Uterus (tissue), 3 donors: ENCODE measurements at regions not wholly inside any gene's neighbourhood (a gene's known extent, or its start where the extent isn't known, plus 50 kb on each side); places are given as distances from the start of the nearest gene placed in this dataset.
"Not testable (repeated sequence)": the region's sequence is repeated elsewhere in the genome, so short reads cannot be mapped to it uniquely, and the experiment has no call there.

Source experiments
- DNase-seq, 2 donors: peaks; one replicate each; pipeline ENCODE4 v3.0.0-alpha.2; 2019 to 2020
- H3K27ac ChIP-seq, 2 donors: fragments of 200-600 bp; sonication (generic); 1 replicate in 1 of 2; 2 replicates in 1 of 2; pipeline ENCODE4 v1.5.1; 2016 to 2018
- H3K27me3 ChIP-seq, 2 donors: fragments of 200-600 bp; sonication (generic); one replicate each; pipeline ENCODE4 v1.5.1; 2018 to 2019; ENCODE audit warnings: control low read depth in 1 of 2
- H3K36me3 ChIP-seq, 2 donors: fragments of 200-600 bp; sonication (generic); one replicate each; pipeline ENCODE4 v1.5.1; 2019; ENCODE audit warnings: control low read depth in 1 of 2
- H3K4me1 ChIP-seq, 2 donors: fragments of 200-600 bp; sonication (generic); one replicate each; pipeline ENCODE4 v1.5.1; 2018 to 2019; ENCODE audit warnings: control low read depth in 1 of 2
- H3K4me3 ChIP-seq, 2 donors: fragments of 200-600 bp; sonication (generic); 1 replicate in 1 of 2; 2 replicates in 1 of 2; pipeline ENCODE4 v1.5.1; 2018 to 2019; ENCODE audit warnings: mild to moderate bottlenecking in 1 of 2
- H3K9me3 ChIP-seq, 2 donors: fragments of 200-600 bp; sonication (generic); one replicate each; pipeline ENCODE4 v1.5.1; 2019; ENCODE audit warnings: control low read depth in 1 of 2
- POLR2A ChIP-seq, 2 donors: fragments of 450-650 bp; IDR thresholded peaks; one replicate each; pipeline ENCODE4 v1.6.1; 2016; ENCODE audit warnings: antibody characterized with exemption in 2 of 2, mild to moderate bottlenecking in 1 of 2, moderate library complexity in 1 of 2
- intact Hi-C: fragments of 100-400 bp; cut with DNase I; formaldehyde crosslinking; loops from one replicate; pipeline ENCODE4 v1.15.1; 2023; ENCODE audit warnings: low total_unique reads
- TF ChIP-seq, protein P1 (sequence below), 4 experiments: fragments of 200-600 bp in 2 of 4; fragments of 450-650 bp in 2 of 4; sonication (generic) in 2 of 4; IDR thresholded peaks; one replicate each; pipeline ENCODE4 v1.5.1; 2016 to 2019; ENCODE audit warnings: antibody characterized with exemption in 4 of 4, mild to moderate bottlenecking in 2 of 4, moderate library complexity in 1 of 4
- donor health status: DM: yes; HTN: yes; CAD: no.

DNA sequence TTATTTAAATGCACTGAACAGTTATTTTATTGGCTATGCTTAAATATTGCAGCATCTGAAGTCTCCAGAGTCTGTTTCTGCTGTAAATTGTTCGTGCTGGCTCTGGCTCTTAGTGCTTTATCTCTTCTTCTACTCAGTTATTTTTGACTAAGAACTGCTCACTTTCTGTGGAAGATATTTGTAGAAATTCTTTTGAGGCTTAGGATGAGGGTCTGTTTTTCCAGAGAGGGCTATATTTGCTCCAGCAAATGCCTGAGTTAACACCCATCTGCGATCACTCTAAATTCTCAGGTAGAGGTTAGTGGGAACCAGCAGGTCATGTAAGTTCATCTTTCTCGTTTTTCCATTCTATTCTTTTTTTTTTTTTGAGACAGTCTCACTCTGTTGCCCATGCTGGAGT, 71.1 kb downstream of the ARL6IP4 start:
- DNase-seq = no peak
- TF ChIP-seq POLR2A (IDR thresholded peaks at IDR 0.05) = no peak
- TF ChIP-seq, protein P1, sequence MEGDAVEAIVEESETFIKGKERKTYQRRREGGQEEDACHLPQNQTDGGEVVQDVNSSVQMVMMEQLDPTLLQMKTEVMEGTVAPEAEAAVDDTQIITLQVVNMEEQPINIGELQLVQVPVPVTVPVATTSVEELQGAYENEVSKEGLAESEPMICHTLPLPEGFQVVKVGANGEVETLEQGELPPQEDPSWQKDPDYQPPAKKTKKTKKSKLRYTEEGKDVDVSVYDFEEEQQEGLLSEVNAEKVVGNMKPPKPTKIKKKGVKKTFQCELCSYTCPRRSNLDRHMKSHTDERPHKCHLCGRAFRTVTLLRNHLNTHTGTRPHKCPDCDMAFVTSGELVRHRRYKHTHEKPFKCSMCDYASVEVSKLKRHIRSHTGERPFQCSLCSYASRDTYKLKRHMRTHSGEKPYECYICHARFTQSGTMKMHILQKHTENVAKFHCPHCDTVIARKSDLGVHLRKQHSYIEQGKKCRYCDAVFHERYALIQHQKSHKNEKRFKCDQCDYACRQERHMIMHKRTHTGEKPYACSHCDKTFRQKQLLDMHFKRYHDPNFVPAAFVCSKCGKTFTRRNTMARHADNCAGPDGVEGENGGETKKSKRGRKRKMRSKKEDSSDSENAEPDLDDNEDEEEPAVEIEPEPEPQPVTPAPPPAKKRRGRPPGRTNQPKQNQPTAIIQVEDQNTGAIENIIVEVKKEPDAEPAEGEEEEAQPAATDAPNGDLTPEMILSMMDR (IDR thresholded peaks at IDR 0.05) = no peak
- H3K4me1 ChIP-seq = peaks cover 0 to 8% of the 10 kb centered on the region in 2 donors
- H3K27me3 ChIP-seq = no peaks in the 10 kb centered on the region
- no peak overlapping the region for H3K4me3 ChIP-seq
- H3K9me3 ChIP-seq = no peaks in the 10 kb centered on the region
- no peaks in the 10 kb centered on the region for H3K36me3 ChIP-seq
- intact Hi-C loops = no loop called here
- H3K27ac ChIP-seq = peak overlapping the region in 1 of 2 donors; percentile 36

DNA sequence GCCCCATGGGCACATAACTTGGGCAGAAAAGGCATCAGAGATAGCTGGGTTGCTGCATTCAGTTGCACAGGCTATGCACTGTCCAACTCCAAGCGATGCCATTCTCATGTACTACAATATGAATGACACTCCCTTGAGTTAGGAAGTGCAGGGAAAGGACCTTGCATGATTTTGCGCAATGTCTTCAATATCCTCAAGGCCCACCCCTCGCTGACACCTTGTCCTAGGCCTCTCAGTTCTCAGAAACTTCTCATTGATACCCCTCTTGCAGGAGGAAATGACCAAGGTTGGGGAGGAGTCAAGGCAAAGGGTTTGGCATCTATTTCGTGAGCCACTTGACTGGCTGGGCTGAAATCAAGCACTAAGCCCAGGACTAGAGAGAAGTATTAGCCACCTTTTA, 70.4 kb downstream of the ARL6IP4 start:
- DNase-seq = no peak
- TF ChIP-seq, protein P1 (IDR thresholded peaks at IDR 0.05) = no peak
- TF ChIP-seq POLR2A (IDR thresholded peaks at IDR 0.05) = no peak
- Histone ChIP-seq H3K9me3 (no peaks in the 10 kb centered on the region), H3K4me3 (no peak overlapping the region), H3K27me3 (no peaks in the 10 kb centered on the region), H3K4me1 (peaks cover 0 to 8% of the 10 kb centered on the region in 2 donors), H3K36me3 (no peaks in the 10 kb centered on the region), H3K27ac (peak overlapping the region; percentile 43 to 59)
- intact Hi-C loops = no loop called here

- Histone ChIP-seq H3K27me3 (no peaks in the 10 kb centered on the region), H3K27ac (peak overlapping the region; percentile 43 to 59), H3K4me3 (no peak overlapping the region), H3K36me3 (no peaks in the 10 kb centered on the region), H3K4me1 (peaks cover 0 to 8% of the 10 kb centered on the region in 2 donors), H3K9me3 (no peaks in the 10 kb centered on the region)
- peak; percentile 61 to 62 for DNase-seq
- intact Hi-C loops = no loop called here
- no peak for TF ChIP-seq POLR2A (IDR thresholded peaks at IDR 0.05)
- TF ChIP-seq, protein P1 (IDR thresholded peaks at IDR 0.05) = no peak
Observed at GRCh38 chr12:123050331-123050831, 69.9 kb downstream of the ARL6IP4 start.

- Histone ChIP-seq H3K36me3 (no peaks in the 10 kb centered on the region), H3K4me3 (no peak overlapping the region), H3K27ac (peak overlapping the region; percentile 43 to 59), H3K4me1 (peaks cover 0 to 8% of the 10 kb centered on the region in 2 donors), H3K27me3 (no peaks in the 10 kb centered on the region), H3K9me3 (no peaks in the 10 kb centered on the region)
- intact Hi-C loops = loop anchor here (5.0 kb wide), 1 partner anchor 103 kb away; the partner anchor contains the start of gene PITPNM2
- DNase-seq = no peak
- no peak for TF ChIP-seq POLR2A (IDR thresholded peaks at IDR 0.05)
- TF ChIP-seq, protein P1 (IDR thresholded peaks at IDR 0.05) = no peak
Observed at GRCh38 chr12:123049398-123050240, 69.1 kb downstream of the ARL6IP4 start.

DNA sequence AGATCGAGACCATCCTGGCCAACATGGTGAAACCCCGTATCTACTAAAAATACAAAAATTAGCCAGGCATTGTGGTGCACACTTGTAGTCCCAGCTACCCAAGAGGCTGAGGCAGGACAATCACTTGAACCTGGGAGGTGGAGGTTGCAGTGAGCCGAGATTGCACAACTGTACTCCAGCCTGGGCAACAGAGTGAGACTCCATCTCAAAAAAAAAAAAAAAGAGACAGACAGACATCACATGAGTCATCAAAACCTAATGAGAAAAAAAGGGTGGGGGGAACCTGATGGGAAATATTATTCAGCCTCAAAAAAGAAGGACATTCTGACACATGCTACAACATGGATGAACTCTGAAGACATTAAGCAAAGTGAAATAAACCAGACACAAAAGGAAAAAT, 67.4 kb downstream of the ARL6IP4 start:
- H3K4me1 ChIP-seq, H3K4me3 ChIP-seq: not testable (repeated sequence)

More for the DNA sequence above, 67.4 kb downstream of the ARL6IP4 start:
- not testable (repeated sequence) for H3K27ac ChIP-seq, H3K27me3 ChIP-seq, H3K9me3 ChIP-seq, DNase-seq, H3K36me3 ChIP-seq
- intact Hi-C loops = loop anchor here (5.0 kb wide), 1 partner anchor 104 kb away; the partner anchor contains the start of gene PITPNM2
